ENCODE measurements at regions not wholly inside any gene's neighbourhood (a gene's known extent, or its start where the extent isn't known, plus 50 kb on each side); places are given as distances from the start of the nearest gene placed in this dataset.

DNA sequence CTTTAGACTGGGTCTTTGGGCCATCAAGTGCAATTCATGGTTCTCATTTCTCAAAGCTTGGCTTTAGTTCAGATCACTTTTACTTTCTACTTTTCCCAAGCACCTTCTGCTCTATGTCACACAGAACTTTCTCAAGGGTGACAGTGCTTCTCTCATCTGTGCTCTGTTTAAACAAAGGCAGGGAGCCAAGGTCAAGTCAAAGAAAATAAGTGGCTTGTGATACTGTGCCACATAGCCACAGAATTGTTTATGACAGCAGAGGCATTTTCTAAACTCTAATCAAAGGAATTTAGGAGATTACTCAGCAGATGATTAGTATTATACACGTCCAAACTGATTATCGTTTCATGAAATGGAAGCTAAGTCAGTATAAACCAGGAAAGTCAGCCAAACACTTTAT lies 348.0 kb downstream of the HDGFL1 start:
- Histone ChIP-seq H3K36me3 (replicated peaks in 1 of 2; ENCODE audit: control insufficient read depth in 1 of 2, insufficient read depth in 2 of 2, low read length in 2 of 2) (no peaks in the 10 kb centered on the region), H3K27me3 (ENCODE audit: control insufficient read depth in 1 of 2, insufficient read depth in 2 of 2, low read length in 2 of 2) (no peaks in the 10 kb centered on the region), H3K27ac (ENCODE audit: extremely low read length, insufficient read depth, low read length) (no peak overlapping the region), H3K4me3 (replicated peaks in 1 of 3; ENCODE audit: insufficient read depth in 1 of 3, low read depth in 2 of 3, low read length in 3 of 3) (no peak overlapping the region), H3K4me2 (ENCODE audit: low read depth, low read length) (no peak overlapping the region), H3K79me2 (ENCODE audit: insufficient read depth, low read length) (no peaks in the 10 kb centered on the region), H3K4me1 (ENCODE audit: insufficient read depth, low read length) (no peaks in the 10 kb centered on the region), H4K20me1 (ENCODE audit: insufficient read depth, low read length) (no peaks in the 10 kb centered on the region), H3K9me3 (ENCODE audit: low read length) (peaks cover 87% of the 10 kb centered on the region), H3K9ac (ENCODE audit: insufficient read depth, low read depth, low read length) (no peak overlapping the region), H2AFZ (ENCODE audit: low read length) (no peak overlapping the region)
- FAIRE-seq = no peak
- no peak for ATAC-seq
- POLR2A ChIA-PET = no interaction called here
- CTCF ChIA-PET (ENCODE audit: low intra/inter-chr PET ratio, low total read pairs) = no interaction called here
- BruUV-seq (replicated peaks) = no TSS peak
- WGBS (ENCODE audit: low lambda C conversion rate) = 17% methylated on average over 2 of the region's 2 CpGs
- DNase-seq (ENCODE audit: low spot score) = no peak
- TF ChIP-seq ZNF777 (CRISPR knock-in tag; IDR thresholded peaks at IDR 0.05) = no peak
- TF ChIP-seq, protein P1, sequence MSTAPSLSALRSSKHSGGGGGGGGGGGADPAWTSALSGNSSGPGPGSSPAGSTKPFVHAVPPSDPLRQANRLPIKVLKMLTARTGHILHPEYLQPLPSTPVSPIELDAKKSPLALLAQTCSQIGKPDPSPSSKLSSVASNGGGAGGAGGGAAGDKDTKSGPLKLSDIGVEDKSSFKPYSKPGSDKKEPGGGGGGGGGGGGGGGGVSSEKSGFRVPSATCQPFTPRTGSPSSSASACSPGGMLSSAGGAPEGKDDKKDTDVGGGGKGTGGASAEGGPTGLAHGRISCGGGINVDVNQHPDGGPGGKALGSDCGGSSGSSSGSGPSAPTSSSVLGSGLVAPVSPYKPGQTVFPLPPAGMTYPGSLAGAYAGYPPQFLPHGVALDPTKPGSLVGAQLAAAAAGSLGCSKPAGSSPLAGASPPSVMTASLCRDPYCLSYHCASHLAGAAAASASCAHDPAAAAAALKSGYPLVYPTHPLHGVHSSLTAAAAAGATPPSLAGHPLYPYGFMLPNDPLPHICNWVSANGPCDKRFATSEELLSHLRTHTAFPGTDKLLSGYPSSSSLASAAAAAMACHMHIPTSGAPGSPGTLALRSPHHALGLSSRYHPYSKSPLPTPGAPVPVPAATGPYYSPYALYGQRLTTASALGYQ (CRISPR knock-in tag; IDR thresholded peaks at IDR 0.05) = no peak
- TF ChIP-seq, protein P2, sequence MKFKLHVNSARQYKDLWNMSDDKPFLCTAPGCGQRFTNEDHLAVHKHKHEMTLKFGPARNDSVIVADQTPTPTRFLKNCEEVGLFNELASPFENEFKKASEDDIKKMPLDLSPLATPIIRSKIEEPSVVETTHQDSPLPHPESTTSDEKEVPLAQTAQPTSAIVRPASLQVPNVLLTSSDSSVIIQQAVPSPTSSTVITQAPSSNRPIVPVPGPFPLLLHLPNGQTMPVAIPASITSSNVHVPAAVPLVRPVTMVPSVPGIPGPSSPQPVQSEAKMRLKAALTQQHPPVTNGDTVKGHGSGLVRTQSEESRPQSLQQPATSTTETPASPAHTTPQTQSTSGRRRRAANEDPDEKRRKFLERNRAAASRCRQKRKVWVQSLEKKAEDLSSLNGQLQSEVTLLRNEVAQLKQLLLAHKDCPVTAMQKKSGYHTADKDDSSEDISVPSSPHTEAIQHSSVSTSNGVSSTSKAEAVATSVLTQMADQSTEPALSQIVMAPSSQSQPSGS (CRISPR knock-in tag; IDR thresholded peaks at IDR 0.05) = no peak
- no peak for TF ChIP-seq ZNF850 (CRISPR knock-in tag; conservative IDR thresholded peaks at IDR 0.05)
- TF ChIP-seq ZNF101 (CRISPR knock-in tag; IDR thresholded peaks at IDR 0.05; ENCODE audit: borderline replicate concordance, low read depth) = no peak
- intact Hi-C loops (cut with micrococcal nuclease; ENCODE audit: unreplicated experiment) = no loop called here
- in situ Hi-C loops (cut with HindIII; ENCODE audit: extremely low pct_ligation_motif_present, low pct_unique_long_range_greater_than_20kb) = no loop called here

DNA sequence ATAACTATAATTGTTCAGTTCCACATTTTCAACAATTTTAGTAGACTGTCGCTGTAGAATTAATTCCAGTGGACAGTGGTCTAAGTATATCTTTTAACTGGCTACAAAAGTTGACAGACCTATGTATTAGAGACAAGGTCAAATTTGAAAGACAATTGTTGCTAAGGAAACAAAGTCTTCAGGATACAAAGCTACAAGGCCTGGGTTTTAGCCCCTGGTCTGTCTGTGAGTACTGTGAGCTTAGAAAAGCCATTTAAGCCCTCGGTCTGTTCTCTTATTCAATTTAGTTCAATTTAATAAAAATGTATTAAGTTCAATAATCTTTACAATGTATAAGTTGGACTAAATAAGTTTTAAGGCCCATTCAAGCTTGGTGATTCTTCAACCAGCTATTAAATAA lies 352.5 kb downstream of the HDGFL1 start:
- Histone ChIP-seq H3K27ac (ENCODE audit: extremely low read length, insufficient read depth, low read length) (no peak overlapping the region), H3K4me2 (ENCODE audit: low read depth, low read length) (no peak overlapping the region), H3K27me3 (ENCODE audit: control insufficient read depth in 1 of 2, insufficient read depth in 2 of 2, low read length in 2 of 2) (no peaks in the 10 kb centered on the region), H3K36me3 (replicated peaks in 1 of 2; ENCODE audit: control insufficient read depth in 1 of 2, insufficient read depth in 2 of 2, low read length in 2 of 2) (no peaks in the 10 kb centered on the region), H3K9ac (ENCODE audit: insufficient read depth, low read depth, low read length) (no peak overlapping the region), H3K4me1 (ENCODE audit: insufficient read depth, low read length) (no peaks in the 10 kb centered on the region), H4K20me1 (ENCODE audit: insufficient read depth, low read length) (no peaks in the 10 kb centered on the region), H3K9me3 (ENCODE audit: low read length) (peaks cover 96% of the 10 kb centered on the region), H3K4me3 (replicated peaks in 1 of 3; ENCODE audit: insufficient read depth in 1 of 3, low read depth in 2 of 3, low read length in 3 of 3) (no peak overlapping the region), H3K79me2 (ENCODE audit: insufficient read depth, low read length) (no peaks in the 10 kb centered on the region), H2AFZ (ENCODE audit: low read length) (no peak overlapping the region)
- ATAC-seq (no peak), DNase-seq (ENCODE audit: low spot score) (no peak), FAIRE-seq (no peak)
- WGBS (ENCODE audit: low lambda C conversion rate) = 3% methylated on average over 2 of the region's 2 CpGs
- intact Hi-C loops (cut with micrococcal nuclease; ENCODE audit: unreplicated experiment) (no loop called here), in situ Hi-C loops (cut with HindIII; ENCODE audit: extremely low pct_ligation_motif_present, low pct_unique_long_range_greater_than_20kb) (no loop called here)
- ChIA-PET CTCF (ENCODE audit: low intra/inter-chr PET ratio, low total read pairs) (no interaction called here), POLR2A (no interaction called here)
- BruUV-seq (replicated peaks) = no TSS peak
- TF ChIP-seq, protein P3, sequence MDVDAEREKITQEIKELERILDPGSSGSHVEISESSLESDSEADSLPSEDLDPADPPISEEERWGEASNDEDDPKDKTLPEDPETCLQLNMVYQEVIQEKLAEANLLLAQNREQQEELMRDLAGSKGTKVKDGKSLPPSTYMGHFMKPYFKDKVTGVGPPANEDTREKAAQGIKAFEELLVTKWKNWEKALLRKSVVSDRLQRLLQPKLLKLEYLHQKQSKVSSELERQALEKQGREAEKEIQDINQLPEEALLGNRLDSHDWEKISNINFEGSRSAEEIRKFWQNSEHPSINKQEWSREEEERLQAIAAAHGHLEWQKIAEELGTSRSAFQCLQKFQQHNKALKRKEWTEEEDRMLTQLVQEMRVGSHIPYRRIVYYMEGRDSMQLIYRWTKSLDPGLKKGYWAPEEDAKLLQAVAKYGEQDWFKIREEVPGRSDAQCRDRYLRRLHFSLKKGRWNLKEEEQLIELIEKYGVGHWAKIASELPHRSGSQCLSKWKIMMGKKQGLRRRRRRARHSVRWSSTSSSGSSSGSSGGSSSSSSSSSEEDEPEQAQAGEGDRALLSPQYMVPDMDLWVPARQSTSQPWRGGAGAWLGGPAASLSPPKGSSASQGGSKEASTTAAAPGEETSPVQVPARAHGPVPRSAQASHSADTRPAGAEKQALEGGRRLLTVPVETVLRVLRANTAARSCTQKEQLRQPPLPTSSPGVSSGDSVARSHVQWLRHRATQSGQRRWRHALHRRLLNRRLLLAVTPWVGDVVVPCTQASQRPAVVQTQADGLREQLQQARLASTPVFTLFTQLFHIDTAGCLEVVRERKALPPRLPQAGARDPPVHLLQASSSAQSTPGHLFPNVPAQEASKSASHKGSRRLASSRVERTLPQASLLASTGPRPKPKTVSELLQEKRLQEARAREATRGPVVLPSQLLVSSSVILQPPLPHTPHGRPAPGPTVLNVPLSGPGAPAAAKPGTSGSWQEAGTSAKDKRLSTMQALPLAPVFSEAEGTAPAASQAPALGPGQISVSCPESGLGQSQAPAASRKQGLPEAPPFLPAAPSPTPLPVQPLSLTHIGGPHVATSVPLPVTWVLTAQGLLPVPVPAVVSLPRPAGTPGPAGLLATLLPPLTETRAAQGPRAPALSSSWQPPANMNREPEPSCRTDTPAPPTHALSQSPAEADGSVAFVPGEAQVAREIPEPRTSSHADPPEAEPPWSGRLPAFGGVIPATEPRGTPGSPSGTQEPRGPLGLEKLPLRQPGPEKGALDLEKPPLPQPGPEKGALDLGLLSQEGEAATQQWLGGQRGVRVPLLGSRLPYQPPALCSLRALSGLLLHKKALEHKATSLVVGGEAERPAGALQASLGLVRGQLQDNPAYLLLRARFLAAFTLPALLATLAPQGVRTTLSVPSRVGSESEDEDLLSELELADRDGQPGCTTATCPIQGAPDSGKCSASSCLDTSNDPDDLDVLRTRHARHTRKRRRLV (CRISPR knock-in tag; IDR thresholded peaks at IDR 0.05) = no peak
- TF ChIP-seq ZNF33A (CRISPR knock-in tag; IDR thresholded peaks at IDR 0.05; ENCODE audit: borderline replicate concordance) = no peak
- no peak for TF ChIP-seq KLF9 (CRISPR knock-in tag; IDR thresholded peaks at IDR 0.05; ENCODE audit: low read depth)
- no peak for TF ChIP-seq MAF1 (CRISPR knock-in tag; IDR thresholded peaks at IDR 0.05; ENCODE audit: borderline replicate concordance)
- no peak for TF ChIP-seq ZNF614 (CRISPR knock-in tag; IDR thresholded peaks at IDR 0.05; ENCODE audit: borderline replicate concordance)
- TF ChIP-seq NFE2L2 (IDR thresholded peaks at IDR 0.05; ENCODE audit: low read length) = no peak

Measured in HepG2 (cell line).